ENCODE measurements at regions not wholly inside any gene's neighbourhood (a gene's known extent, or its start where the extent isn't known, plus 50 kb on each side); places are given as distances from the start of the nearest gene placed in this dataset.

- Mint-ChIP-seq H3K4me3 (no peak overlapping the region), H3K27me3 (no peaks in the 10 kb centered on the region), H3K36me3 (ENCODE audit: low read depth) (no peaks in the 10 kb centered on the region), H3K9me3 (no peaks in the 10 kb centered on the region), H3K4me1 (ENCODE audit: low read depth) (no peaks in the 10 kb centered on the region), H3K27ac (no peak overlapping the region)
- DNase-seq, result no peak
- POLR2A ChIA-PET, result no interaction called here
- Histone ChIP-seq H3K9me3 (ENCODE audit: control insufficient read depth in 1 of 2, insufficient read depth in 1 of 2, low read length in 2 of 2) (no peaks in the 10 kb centered on the region), H3K4me3 (ENCODE audit: low read length) (no peak overlapping the region), H3K27ac (ENCODE audit: low read depth in 1 of 2, low read length in 2 of 2) (no peak overlapping the region), H3K27me3 (ENCODE audit: control insufficient read depth in 1 of 2, insufficient read depth in 2 of 2, low read length in 2 of 2) (no peaks in the 10 kb centered on the region), H3K4me1 (ENCODE audit: insufficient read depth, low read length) (no peaks in the 10 kb centered on the region), H3K36me3 (ENCODE audit: insufficient read depth, low read length) (no peaks in the 10 kb centered on the region)
- no peak for ATAC-seq (ENCODE audit: poor library complexity)
- CTCF ChIA-PET, result no interaction called here
- intact Hi-C loops (cut with DNase I, micrococcal nuclease), result no loop called here
- TF ChIP-seq CTCF (IDR thresholded peaks at IDR 0.05), result no peak
Observed at GRCh38 chr7:46716926-46717325, 795.9 kb upstream of the IGFBP3 start.

DNA sequence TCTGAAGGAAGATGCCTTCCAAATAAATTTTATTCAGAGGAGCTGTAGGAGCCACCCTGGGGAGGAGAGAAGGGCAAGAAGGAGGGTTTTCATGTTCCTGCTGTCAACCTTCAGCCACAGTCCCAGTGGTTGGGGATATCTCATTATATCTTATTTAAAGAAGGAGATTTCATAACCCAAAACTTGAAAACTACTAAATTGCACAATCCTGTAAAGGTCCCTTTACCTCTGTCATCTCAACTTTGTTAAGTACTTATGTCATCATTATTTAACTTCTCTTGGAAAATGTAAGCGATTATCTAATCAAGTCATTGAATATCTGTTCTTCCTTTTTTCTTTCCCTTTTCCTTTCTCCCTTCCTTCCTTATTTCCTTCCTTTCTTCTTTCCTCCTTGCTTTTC, 794.5 kb upstream of the IGFBP3 start:
- Histone ChIP-seq H3K4me3 (ENCODE audit: low read length) (no peak overlapping the region), H3K36me3 (ENCODE audit: insufficient read depth, low read length) (no peaks in the 10 kb centered on the region), H3K27me3 (ENCODE audit: control insufficient read depth in 1 of 2, insufficient read depth in 2 of 2, low read length in 2 of 2) (no peaks in the 10 kb centered on the region), H3K4me1 (ENCODE audit: insufficient read depth, low read length) (no peaks in the 10 kb centered on the region), H3K9me3 (ENCODE audit: control insufficient read depth in 1 of 2, insufficient read depth in 1 of 2, low read length in 2 of 2) (no peaks in the 10 kb centered on the region), H3K27ac (ENCODE audit: low read depth in 1 of 2, low read length in 2 of 2) (no peak overlapping the region)
- intact Hi-C loops (cut with DNase I, micrococcal nuclease), result no loop called here
- DNase-seq, result no peak
- H3K4me3 Mint-ChIP-seq, result no peak overlapping the region
- no peak overlapping the region for H3K27ac Mint-ChIP-seq
- no peaks in the 10 kb centered on the region for H3K4me1 Mint-ChIP-seq (ENCODE audit: low read depth)
- ChIA-PET POLR2A (no interaction called here), CTCF (no interaction called here)
- no peak for ATAC-seq (ENCODE audit: poor library complexity)
- H3K9me3 Mint-ChIP-seq, result no peaks in the 10 kb centered on the region
- H3K27me3 Mint-ChIP-seq, result no peaks in the 10 kb centered on the region
- H3K36me3 Mint-ChIP-seq (ENCODE audit: low read depth), result no peaks in the 10 kb centered on the region
- TF ChIP-seq CTCF (IDR thresholded peaks at IDR 0.05), result no peak

- Histone ChIP-seq H3K4me1 (ENCODE audit: insufficient read depth, low read length) (no peaks in the 10 kb centered on the region), H3K36me3 (ENCODE audit: insufficient read depth, low read length) (no peaks in the 10 kb centered on the region), H3K4me3 (ENCODE audit: low read length) (no peak overlapping the region), H3K9me3 (ENCODE audit: control insufficient read depth in 1 of 2, insufficient read depth in 1 of 2, low read length in 2 of 2) (no peaks in the 10 kb centered on the region), H3K27ac (ENCODE audit: low read depth in 1 of 2, low read length in 2 of 2) (no peak overlapping the region), H3K27me3 (ENCODE audit: control insufficient read depth in 1 of 2, insufficient read depth in 2 of 2, low read length in 2 of 2) (no peaks in the 10 kb centered on the region)
- DNase-seq (no peak), ATAC-seq (ENCODE audit: poor library complexity) (no peak)
- POLR2A ChIA-PET, result no interaction called here
- no peak for TF ChIP-seq CTCF (IDR thresholded peaks at IDR 0.05)
- no peaks in the 10 kb centered on the region for H3K36me3 Mint-ChIP-seq (ENCODE audit: low read depth)
- H3K9me3 Mint-ChIP-seq, result no peaks in the 10 kb centered on the region
- H3K4me3 Mint-ChIP-seq, result no peak overlapping the region
- intact Hi-C loops (cut with DNase I, micrococcal nuclease), result no loop called here
- H3K4me1 Mint-ChIP-seq (ENCODE audit: low read depth), result no peaks in the 10 kb centered on the region
- H3K27ac Mint-ChIP-seq, result no peak overlapping the region
- CTCF ChIA-PET, result no interaction called here
- H3K27me3 Mint-ChIP-seq, result no peaks in the 10 kb centered on the region
Observed at GRCh38 chr7:46714904-46715303, 793.8 kb upstream of the IGFBP3 start.

Data from CD4-positive, alpha-beta T cell (primary cell).